HG03571 (cell line): ENCODE measurements at regions not wholly inside any gene's neighbourhood (a gene's known extent, or its start where the extent isn't known, plus 50 kb on each side); places are given as distances from the start of the nearest gene placed in this dataset.
"Not testable (repeated sequence)": the region's sequence is repeated elsewhere in the genome, so short reads cannot be mapped to it uniquely, and the experiment has no call there.

ENCODE experiments used
- ATAC-seq: cut with Tn5 transposase; IDR thresholded peaks from one replicate; pipeline ENCODE4 v1.9.1; 2021; ENCODE audit not compliant: unreplicated experiment

DNA sequence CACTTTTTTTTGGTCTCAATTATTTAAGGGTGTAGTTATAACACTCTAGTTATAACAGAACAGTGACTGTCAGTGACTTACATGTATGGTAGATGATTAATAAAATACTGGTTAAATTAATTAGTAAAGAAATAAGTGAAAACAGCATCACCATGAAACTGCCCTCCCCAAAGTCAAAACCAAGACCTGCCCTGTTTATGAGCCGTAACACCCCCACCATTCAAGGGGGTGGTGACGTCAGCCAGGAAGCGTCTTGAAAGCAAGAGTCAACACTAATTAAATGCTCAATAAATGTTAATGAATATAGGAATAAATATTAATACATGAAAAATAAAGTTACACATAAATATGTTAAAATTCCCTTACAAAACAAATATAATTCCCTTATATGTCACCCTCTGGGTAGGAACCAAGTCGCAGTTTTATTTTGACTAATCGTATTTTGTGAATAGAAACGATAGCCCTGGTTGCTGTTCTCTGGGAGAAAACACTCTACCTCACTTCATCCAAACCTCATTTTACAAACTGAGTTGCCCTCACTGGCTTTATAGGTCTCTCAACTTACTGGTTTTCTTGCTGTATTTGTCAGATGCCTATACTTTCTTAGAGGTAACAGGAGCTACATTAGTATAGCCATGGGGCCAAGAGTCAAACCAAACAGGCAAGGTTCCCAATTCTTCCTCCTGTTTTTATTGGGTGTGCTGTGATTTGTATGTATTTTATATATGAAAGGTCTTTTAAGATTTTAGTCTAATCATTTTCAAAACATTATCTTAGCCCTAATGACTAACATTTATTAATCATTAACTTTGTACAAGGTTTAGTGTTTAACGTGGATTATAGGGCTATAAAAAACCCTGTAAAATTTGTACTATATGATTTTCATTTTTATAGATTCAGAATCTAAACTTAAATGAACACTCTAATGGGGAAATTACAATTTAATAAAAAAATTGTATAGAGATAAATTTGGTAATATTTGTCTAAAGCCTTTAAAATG, 227.9 kb upstream of the IRAK1BP1 start:
- ATAC-seq = no peak

DNA sequence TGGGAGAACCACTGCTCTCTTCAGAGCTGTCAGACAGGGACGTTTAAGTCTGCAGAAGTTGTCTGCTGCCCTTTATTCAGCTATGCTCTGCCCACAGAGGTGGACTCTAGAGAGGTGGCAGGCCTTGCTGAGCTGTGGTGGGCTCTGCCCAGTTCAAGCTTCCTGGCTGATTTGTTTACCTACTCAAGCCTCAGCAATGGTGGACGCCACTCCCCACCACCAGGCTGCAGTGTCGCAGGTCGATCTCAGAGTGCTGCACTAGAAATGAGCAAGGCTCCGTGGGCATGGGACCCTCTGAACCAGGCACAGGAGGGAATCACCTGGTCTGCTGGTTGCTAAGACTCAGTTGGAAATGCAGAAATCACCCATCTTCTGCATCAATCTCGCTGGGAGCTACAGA, 223.4 kb upstream of the IRAK1BP1 start:
- not testable (repeated sequence) for ATAC-seq

DNA sequence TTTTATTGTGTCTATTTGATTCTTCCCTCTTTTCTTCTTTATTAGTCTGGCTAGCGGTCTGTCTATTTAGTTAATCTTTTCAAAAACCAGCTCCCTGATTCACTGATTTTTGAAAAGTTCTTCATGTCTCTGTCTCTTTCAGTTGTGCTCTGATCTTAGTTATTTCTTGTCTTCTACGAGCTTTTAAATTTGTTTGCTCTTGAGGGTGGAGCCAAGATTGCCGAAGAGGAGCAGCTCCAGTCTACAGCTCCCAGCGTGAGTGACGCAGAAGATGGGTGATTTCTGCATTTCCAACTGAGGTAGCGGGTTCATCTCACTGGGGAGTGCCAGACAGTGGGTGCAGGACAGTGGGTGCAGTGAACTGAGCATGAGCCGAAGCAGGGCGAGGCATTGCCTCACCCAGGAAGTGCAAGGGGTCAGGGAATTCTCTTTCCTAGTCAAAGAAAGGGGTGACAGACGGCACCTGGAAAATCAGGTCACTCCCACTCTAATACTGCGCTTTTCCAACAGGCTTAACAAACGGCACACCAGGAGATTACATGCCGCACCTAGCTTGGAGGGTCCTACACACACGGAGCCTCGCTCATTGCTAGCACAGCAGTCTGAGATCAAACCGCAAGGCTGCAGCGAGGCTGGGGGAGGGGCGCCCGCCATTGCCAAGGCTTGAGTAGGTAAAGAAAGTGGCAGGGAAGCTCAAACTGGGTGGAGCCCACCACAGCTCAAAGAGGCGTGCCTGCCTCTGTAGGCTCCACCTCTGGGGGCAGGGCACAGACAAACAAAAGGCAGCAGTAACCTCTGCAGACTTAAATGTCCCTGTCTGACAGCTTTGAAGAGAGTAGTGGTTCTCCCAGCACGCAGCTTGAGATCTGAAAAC, 220.6 kb upstream of the IRAK1BP1 start:
- not testable (repeated sequence) for ATAC-seq

DNA sequence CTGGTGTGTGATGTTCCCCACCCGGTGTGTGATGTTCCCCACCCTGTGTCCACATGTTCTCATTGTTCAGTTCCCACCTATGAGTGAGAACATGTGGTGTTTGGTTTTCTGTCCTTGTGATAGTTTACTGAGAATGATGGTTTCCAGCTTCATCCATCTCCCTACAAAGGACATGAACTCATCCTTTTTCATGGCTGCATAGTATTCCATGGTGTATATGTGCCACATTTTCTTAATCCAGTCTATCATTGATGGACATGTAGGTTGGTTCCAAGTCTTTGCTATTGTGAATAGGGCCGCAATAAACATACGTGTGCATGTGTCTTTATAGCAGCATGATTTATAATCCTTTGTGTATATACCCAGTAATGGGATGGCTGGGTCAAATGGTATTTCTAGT, 201.5 kb upstream of the IRAK1BP1 start:
- ATAC-seq = not testable (repeated sequence)

DNA sequence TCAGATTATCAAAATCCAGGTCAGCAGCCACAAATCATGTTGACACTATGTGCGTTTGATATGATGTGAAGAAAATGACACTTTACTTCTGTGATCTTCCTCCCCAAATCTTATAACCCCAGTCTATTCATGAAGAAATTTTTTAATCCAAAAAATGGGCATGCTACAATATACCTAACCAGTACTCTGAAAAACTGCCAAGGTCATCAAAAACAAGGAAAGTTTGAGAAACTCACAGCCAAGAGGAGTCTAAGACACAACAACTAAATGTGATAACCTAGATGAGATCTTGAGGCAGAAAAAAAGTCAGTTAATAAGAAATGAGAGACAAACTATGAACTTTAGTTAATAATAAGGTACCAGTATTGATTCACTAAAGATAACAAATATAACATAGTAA, 200.6 kb upstream of the IRAK1BP1 start:
- ATAC-seq = no peak

DNA sequence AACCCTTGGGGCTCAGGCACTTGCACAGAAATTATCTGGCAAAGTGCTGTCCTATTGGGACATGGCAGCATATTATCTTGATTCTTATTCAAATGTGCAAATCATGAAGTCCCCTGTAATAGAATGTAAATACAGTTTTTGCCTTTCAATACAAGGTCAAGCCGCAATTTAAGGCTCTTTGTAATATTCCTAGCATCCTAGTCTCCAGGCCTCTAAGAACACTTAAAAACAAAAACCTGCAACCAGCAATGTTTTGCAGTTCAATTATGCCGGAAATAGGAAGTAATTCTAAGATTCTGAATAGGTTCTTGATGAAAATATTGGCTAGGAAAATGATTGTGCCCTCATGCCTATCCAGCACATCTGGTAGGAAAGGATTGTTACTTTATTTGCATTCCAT, 197.2 kb upstream of the IRAK1BP1 start:
- no peak for ATAC-seq

DNA sequence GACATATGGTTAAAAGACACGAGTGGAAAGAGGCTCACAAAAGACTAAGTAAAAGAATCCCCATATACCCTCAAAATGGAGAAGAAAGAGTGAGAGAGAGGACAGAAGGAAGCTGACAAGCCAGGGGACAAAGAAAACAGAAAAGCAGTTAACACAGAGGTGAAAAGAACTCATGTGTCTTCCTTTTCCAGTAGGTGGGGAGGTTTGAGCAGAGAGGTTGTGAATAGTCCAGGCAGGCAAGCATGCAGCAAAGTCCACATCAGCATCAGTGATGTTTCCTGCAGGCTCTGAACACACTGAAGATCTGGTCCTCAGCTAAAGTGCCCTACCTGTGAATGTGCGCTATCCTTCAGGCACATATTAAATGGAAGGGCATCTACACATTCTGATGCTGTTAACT, 196.5 kb upstream of the IRAK1BP1 start:
- ATAC-seq = no peak

DNA sequence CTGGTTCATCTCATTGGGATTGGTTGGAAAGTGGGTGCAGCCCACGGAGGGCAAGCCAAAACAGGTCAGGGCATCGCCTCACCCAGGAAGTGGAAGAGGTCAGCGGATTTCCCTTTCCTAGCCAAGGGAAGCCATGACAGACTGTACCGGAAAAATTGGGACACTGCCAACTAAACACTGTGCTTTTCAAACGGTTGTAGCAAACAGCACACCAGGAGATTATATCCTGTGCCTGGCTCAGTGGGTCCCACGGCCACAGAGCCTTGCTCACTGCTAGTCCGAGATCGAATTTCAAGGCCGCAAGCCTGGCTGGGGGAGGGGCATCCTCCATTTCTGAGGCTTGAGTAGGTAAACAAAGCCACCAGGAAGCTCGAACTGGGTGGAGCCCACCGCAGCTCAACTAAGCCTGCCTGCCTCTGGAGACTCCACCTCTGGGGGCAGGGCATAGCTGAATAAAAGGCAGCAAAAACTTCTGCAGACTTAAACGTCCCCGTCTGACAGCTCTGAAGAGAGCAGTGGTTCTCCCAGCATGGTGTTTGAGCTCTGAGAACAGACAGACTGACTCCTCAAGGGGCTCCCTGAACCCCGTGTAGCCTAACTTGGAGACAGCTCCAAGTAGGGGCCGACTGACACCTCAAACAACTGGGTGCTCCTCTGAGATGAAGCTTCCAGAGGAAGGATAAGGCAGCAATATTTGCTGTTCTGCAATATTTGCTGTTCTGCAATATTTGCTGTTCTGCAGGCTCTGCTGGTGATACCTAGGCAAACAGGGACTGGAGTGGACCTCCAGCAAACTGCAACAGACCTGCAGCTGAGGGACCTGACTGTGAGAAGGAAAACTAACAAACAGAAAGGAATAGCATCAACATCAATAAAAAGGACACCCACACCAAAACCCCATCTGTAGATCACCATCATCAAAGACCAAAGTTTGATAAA, 191.0 kb upstream of the IRAK1BP1 start:
- ATAC-seq = not testable (repeated sequence)

DNA sequence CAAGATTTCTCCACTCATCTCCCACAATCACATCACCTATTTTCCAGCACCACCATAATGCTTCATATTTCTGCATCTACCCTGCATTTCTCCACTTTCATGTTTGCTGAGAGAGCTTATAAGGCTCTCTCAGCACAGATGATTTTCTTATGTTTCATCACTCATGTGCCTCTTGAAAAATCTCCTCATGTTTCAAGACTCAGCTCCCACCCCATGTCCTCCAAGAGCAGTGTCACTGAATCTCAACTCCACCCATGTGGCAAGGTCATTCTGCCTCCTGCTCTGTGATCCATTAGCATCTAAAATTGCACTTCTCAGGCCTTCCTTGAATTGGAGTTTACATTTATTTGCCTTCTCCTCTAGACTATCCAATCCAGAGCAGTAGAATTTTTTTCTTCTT, 178.7 kb upstream of the IRAK1BP1 start:
- ATAC-seq = no peak

DNA sequence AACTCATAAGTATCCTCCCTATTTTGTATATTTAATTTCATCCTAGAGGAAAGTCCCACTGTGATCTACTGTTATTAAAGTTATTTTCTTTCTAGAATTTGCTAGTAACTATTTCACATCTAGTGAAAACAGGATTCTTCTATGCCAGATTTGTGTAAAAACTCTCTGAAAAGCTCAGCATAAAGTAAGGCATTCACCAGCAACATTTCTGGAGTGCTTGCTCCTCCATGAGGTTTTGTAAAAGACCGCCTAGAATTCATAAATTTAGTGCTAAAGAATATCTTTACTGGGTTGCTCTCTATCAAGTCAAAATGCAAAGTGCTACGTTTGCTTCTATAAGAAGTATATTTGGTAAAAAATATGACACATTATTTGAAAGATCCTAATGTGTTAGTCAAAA, 173.5 kb upstream of the IRAK1BP1 start:
- ATAC-seq = no peak

DNA sequence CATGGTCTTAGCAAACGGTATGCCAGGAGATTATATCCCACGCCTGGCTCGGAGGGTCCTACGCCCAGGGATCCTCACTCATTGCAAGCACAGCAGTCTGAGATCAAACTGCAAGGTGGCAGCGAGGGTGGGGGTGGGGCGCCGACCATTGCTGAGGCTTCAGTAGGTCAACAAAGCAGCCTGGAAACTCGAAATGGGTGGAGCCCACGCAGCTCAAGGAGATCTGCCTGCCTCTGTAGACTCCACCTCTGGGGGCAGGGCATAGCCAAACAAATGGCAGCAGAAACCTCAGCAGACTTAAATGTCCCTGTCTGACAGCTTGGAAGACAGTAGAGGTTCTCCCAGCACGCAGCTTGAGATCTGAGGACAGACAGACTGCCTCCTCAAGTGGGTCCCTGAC, 172.7 kb upstream of the IRAK1BP1 start:
- not testable (repeated sequence) for ATAC-seq

DNA sequence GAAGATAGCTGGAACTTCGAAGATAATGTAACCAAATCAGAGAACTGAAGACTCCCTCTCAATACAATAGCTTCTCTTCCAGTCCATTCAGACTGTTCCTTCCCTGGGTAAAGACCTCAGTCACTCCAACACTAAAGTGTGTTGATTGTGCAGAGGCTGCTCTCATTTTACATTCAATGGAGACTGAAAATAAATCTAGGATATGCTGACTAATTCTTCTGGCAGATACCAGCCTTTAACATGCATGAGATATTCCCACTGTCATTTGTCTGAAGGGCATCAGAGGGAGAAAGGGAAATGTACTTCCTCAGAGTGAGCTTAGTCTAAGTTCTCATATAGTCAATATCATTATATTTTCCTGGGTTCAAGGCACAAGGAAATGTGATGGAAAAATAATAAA, 166.4 kb upstream of the IRAK1BP1 start:
- ATAC-seq = no peak

DNA sequence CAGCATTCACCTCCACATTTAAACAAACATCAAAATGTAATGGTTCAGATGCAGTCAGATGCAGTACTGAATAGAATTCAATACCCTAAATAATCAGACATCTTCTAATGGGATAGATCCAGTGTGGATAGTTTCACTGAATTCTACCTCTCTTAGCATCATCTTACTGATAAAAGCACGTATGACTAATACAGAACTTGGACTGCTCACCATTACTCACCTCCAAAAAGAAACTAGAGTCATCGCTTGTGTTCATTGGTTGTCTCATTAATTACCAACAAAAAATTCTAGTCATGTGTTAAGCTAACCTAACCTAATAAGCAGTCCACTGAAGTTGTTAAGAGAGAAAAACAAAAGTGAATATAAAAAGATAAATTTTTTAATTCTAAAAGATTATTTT, 165.9 kb upstream of the IRAK1BP1 start:
- ATAC-seq = no peak

DNA sequence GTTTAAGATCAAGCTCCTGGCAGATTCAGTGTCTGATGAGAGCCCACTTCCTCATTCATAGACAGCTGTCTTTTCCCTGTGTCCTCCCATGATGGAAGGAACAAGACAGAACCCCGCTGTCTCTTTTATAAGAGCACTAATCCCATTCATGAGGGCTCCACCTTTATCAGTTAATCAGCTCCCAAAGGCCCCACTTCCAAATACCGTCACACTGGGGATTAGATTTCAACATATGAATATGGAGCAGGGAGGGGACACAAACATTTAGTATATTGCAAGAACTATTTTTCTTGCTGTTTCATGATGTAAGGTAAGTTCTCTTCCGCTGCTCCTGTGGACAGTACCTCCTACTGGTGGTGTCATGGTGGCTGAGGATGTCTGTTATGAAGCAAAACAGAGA, 158.3 kb upstream of the IRAK1BP1 start:
- no peak for ATAC-seq

DNA sequence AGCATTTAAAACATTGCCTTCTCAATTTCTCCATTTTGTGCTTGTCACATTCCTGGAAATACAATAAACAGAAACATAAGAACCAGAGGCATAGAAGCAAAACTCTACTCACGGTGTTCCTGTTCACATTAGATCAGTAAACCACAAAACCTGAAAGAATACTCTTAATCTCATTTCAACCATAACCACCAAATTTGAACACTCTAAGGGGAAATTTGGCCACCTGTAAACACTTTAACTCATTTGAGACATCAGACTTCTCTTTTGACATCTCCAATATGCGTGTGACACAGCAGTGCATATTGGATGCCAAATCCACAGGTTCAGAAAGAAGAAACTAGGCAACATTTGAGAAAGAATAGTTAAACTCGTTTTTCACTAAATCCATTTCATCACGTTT, 153.8 kb upstream of the IRAK1BP1 start:
- ATAC-seq = no peak

DNA sequence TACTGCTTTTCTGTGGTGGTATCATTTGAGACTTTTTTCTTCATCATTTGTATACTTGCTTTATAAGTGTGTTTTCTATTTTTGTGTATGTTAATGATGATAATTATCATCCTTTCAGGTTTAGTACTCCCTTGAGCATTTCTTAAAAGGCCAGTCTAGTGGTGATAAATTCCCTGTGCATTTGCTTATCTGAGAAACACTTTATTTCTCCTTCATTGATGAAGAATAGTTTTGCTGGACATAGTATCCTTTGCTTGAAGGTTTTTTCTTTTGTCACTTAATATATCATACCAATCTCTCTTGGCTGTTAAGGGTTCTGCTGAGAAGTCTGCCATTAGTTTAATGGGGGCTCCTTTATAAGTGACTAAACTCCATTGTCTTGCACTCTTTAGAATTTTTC, 123.2 kb upstream of the IRAK1BP1 start:
- ATAC-seq = no peak

DNA sequence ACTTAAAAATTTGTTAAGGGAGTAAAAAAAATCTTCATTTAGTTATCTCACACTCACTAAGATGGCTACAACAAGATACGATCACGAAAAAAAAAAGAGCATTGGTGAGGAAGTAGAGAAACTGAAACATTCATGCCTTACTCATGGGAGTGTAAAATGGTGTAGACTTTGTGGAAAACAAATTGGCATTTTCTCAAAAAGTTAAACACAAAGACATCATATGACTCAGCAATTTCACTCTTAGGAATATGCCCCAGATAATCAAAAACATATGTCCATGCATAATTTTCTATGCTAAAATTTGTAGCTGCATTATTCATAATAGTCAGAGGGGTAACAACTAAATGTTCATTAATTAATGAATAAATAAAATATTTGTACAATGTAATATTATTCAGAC, 120.9 kb upstream of the IRAK1BP1 start:
- ATAC-seq = no peak

DNA sequence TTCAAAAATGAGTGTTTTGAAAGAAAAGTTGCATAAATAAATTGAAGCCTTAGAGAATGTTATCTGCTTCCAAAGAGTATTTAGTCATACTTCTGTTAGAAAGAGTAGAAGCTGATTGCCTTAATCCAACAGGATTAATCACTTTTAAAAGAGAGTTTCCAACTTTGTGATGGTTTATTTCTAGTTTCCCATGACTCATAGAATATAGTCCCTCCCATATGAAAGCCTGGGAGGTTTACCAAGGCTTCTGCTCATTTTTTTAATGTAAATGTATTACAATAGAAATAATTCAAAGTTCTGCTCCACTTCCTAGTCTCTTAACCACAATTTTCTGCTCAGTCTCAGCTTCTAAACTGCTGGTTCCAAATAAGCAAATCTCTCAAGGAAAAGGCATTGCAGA, 118.0 kb upstream of the IRAK1BP1 start:
- ATAC-seq = no peak

DNA sequence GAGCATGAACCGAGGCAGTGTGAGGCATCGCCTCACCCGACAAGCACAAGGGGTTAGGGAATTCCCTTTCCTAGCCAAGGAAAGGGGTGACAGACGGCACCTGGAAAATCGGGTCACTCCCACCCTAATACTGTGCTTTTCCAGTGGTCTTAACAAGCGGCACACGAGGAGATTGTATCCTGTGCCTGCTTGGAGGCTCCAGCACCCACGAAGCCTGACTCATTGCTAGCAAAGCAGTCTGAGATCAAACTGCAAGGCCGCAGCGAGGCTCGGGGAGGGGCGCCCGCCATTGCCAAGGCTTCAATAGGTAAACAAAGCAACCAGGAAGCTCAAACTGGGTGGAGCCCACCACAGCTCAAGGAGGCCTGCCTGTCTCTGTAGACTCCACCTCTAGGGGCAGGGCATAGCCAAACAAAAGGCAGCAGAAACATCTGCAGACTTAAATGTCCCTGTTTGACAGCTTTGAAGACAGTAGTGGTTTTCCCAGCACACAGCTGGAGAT, 109.0 kb upstream of the IRAK1BP1 start:
- ATAC-seq = not testable (repeated sequence)

DNA sequence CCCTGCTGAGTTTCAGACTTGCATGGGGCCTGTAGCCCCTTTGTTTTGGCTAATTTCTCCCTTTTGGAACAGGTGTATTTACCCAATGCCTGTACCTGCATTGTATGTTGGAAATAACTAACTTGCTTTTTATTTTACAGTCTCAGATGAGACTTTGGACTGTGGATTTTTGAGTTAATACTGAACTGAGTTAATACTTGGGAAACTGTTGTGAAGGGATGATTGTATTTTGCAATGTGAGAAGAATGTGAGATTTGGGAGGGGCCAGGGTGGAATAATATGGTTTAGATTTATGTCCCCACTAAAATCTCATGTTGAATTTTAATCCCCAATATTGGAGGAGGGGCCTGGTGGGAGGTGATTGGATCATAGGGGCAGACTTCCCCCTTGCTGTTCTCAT, 99.1 kb upstream of the IRAK1BP1 start:
- no peak for ATAC-seq

DNA sequence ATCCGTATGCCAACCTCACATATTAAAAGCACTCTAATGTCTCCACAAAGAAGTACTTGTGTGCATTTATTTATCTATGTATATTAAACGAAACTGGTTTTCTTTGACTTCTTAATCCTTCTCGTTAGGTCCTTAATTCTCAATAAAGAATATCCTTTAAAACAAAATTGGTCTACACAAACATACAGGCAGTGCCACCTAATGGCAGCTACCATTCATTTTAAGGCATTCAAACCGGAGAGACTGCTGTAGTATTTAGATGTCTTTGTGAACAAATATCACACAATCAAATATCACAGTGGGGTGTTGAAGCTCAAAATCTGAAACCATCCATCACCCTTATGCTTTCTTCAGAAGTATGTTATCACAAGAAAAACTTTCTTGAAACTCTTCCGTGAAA, 96.6 kb upstream of the IRAK1BP1 start:
- ATAC-seq = no peak
